ENCODE measurements at regions not wholly inside any gene's neighbourhood (a gene's known extent, or its start where the extent isn't known, plus 50 kb on each side); places are given as distances from the start of the nearest gene placed in this dataset.

- Mint-ChIP-seq H3K27ac (no peak overlapping the region), H3K4me1 (peaks cover 2% of the 10 kb centered on the region), H3K36me3 (peaks cover 0 to 4% of the 10 kb centered on the region in 2 donors), H3K27me3 (ENCODE audit: low read depth in 3 of 3) (no peaks in the 10 kb centered on the region), H3K9me3 (peaks cover 3 to 18% (median 8%) of the 10 kb centered on the region in 7 donors), H3K4me3 (no peak overlapping the region)
- Histone ChIP-seq H4K20me1 (ENCODE audit: insufficient read depth, low read length) (no peaks in the 10 kb centered on the region), H2AFZ (ENCODE audit: insufficient read depth, low read depth, low read length, poor library complexity, severe bottlenecking) (peak overlapping the region; percentile 14), H3K9ac (ENCODE audit: insufficient read depth, low read length, poor library complexity, severe bottlenecking) (no peak overlapping the region), H3K4me2 (replicated peaks; ENCODE audit: extremely low read depth, low read length, poor library complexity, severe bottlenecking) (no peak overlapping the region), H3K27me3 (ENCODE audit: control insufficient read depth in 2 of 2, insufficient read depth in 2 of 2, low read length in 2 of 2) (no peaks in the 10 kb centered on the region), H3K27ac (ENCODE audit: low read depth in 1 of 2, low read length in 2 of 2) (no peak overlapping the region), H3K36me3 (replicated peaks in 1 of 2; ENCODE audit: control insufficient read depth in 1 of 2, insufficient read depth in 2 of 2, low read length in 2 of 2) (no peaks in the 10 kb centered on the region), H3K79me2 (ENCODE audit: insufficient read depth, low read length) (no peaks in the 10 kb centered on the region), H3K4me1 (ENCODE audit: control insufficient read depth in 1 of 2, insufficient read depth in 2 of 2, low read length in 2 of 2) (no peaks in the 10 kb centered on the region), H3K9me3 (replicated peaks in 1 of 2; ENCODE audit: control insufficient read depth in 1 of 2, insufficient read depth in 1 of 2, low read length in 2 of 2) (peaks cover 0 to 4% of the 10 kb centered on the region in 2 donors), H3K4me3 (replicated peaks in 1 of 3; ENCODE audit: low read depth in 2 of 3, low read length in 3 of 3) (no peak overlapping the region)
- intact Hi-C loops (cut with micrococcal nuclease), result no loop called here
- no peak for DNase-seq
- TF ChIP-seq, protein P1, sequence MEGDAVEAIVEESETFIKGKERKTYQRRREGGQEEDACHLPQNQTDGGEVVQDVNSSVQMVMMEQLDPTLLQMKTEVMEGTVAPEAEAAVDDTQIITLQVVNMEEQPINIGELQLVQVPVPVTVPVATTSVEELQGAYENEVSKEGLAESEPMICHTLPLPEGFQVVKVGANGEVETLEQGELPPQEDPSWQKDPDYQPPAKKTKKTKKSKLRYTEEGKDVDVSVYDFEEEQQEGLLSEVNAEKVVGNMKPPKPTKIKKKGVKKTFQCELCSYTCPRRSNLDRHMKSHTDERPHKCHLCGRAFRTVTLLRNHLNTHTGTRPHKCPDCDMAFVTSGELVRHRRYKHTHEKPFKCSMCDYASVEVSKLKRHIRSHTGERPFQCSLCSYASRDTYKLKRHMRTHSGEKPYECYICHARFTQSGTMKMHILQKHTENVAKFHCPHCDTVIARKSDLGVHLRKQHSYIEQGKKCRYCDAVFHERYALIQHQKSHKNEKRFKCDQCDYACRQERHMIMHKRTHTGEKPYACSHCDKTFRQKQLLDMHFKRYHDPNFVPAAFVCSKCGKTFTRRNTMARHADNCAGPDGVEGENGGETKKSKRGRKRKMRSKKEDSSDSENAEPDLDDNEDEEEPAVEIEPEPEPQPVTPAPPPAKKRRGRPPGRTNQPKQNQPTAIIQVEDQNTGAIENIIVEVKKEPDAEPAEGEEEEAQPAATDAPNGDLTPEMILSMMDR (IDR thresholded peaks at IDR 0.05), result no peak
- no CpG with 5 or more reads among the region's 1 CpG for WGBS (ENCODE audit: insufficient coverage)
Measured at GRCh38 chr12:46609273-46609623, 216.5 kb downstream of the SLC38A4 start.

DNA sequence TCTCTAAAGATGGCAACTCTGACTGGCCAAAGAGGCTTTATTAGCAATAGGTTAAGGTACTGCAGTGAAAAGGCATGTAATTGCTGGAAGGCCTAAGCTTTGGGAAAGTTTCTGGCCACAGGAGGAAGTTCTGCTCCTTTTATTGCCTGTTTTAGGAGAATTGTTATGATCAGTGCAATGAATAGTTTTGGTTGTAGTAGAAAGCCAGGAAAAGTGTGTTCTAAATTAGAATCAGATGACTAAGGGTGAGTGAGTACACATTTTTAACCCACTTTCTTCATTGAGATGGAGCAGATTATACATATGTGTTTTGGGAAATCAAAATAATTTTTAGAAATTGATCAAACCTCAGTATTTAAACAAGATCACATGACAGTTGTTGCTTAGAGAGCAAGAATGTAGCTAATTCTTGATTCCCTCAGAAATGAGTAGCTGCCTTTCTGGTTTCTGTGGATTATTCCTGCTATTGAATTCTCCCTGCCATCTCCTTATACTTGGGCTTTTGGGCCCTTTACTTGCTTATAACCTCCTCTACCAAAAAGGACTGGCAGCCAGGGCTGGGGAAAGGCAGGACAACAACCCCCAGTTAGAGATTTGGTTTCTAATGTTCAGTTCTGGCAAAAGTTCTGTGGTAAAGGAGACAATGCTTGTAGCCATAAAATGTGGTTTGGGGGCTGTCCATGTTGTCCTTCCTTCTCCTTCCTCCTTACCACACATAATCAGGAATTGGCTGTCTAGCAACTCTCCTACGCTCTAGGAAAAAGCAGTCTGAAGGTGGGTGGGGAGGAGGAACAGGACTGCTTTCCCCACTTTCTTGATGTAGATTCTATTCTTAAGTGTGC lies 217.1 kb downstream of the SLC38A4 start:
- Histone ChIP-seq H2AFZ (ENCODE audit: insufficient read depth, low read depth, low read length, poor library complexity, severe bottlenecking) (peak overlapping the region; percentile 14), H4K20me1 (ENCODE audit: insufficient read depth, low read length) (no peaks in the 10 kb centered on the region), H3K9me3 (replicated peaks in 1 of 2; ENCODE audit: control insufficient read depth in 1 of 2, insufficient read depth in 1 of 2, low read length in 2 of 2) (no peaks in the 10 kb centered on the region), H3K4me2 (replicated peaks; ENCODE audit: extremely low read depth, low read length, poor library complexity, severe bottlenecking) (no peak overlapping the region), H3K9ac (ENCODE audit: insufficient read depth, low read length, poor library complexity, severe bottlenecking) (no peak overlapping the region), H3K27ac (ENCODE audit: low read depth in 1 of 2, low read length in 2 of 2) (no peak overlapping the region), H3K4me3 (replicated peaks in 1 of 3; ENCODE audit: low read depth in 2 of 3, low read length in 3 of 3) (no peak overlapping the region), H3K36me3 (replicated peaks in 1 of 2; ENCODE audit: control insufficient read depth in 1 of 2, insufficient read depth in 2 of 2, low read length in 2 of 2) (no peaks in the 10 kb centered on the region), H3K27me3 (ENCODE audit: control insufficient read depth in 2 of 2, insufficient read depth in 2 of 2, low read length in 2 of 2) (no peaks in the 10 kb centered on the region), H3K4me1 (ENCODE audit: control insufficient read depth in 1 of 2, insufficient read depth in 2 of 2, low read length in 2 of 2) (no peaks in the 10 kb centered on the region), H3K79me2 (ENCODE audit: insufficient read depth, low read length) (no peaks in the 10 kb centered on the region)
- H3K4me3 Mint-ChIP-seq, result no peak overlapping the region
- no peaks in the 10 kb centered on the region for H3K27me3 Mint-ChIP-seq (ENCODE audit: low read depth in 3 of 3)
- no peak overlapping the region for H3K27ac Mint-ChIP-seq
- TF ChIP-seq, protein P1 (IDR thresholded peaks at IDR 0.05), result no peak
- peaks cover 0 to 4% of the 10 kb centered on the region in 2 donors for H3K36me3 Mint-ChIP-seq
- peaks cover 0 to 13% (median 5%) of the 10 kb centered on the region in 7 donors for H3K9me3 Mint-ChIP-seq
- no peak for DNase-seq
- WGBS (ENCODE audit: insufficient coverage), result no CpG with 5 or more reads among the region's 1 CpG
- peaks cover 2% of the 10 kb centered on the region for H3K4me1 Mint-ChIP-seq
- intact Hi-C loops (cut with micrococcal nuclease), result no loop called here

Data from CD14-positive monocyte (primary cell).